Stimulated activated naive CD8-positive, alpha-beta T cell treated with anti-CD3 and anti-CD28 coated beads, Interleukin-15, Interleukin-2, amounts not matched to agents 100 U/mL and 50 U/mL, for 24 hours (primary cell): ENCODE measurements at regions not wholly inside any gene's neighbourhood (a gene's known extent, or its start where the extent isn't known, plus 50 kb on each side); places are given as distances from the start of the nearest gene placed in this dataset.

Experiments used
- ATAC-seq: fragments of 150-1000 bp; cut with Tn5 transposase; one replicate; pipeline ENCODE4 v1.10.0; 2021
- DNase-seq: peaks from one replicate; pipeline ENCODE4 v3.0.0; 2021

GRCh38 chr3:99439892-99440291 is 198.5 kb upstream of the COL8A1 start:
- no peak for DNase-seq
- no peak for ATAC-seq

GRCh38 chr3:99434190-99434589 is 204.2 kb upstream of the COL8A1 start:
- DNase-seq (no peak), ATAC-seq (no peak)

GRCh38 chr3:99430348-99431134 is 207.9 kb upstream of the COL8A1 start:
- ATAC-seq (no peak), DNase-seq (no peak)

- ATAC-seq = no peak
These were observed 208.9 kb upstream of the COL8A1 start for GRCh38 chr3:99429502-99429901.

GRCh38 chr3:99425930-99426329 is 212.5 kb upstream of the COL8A1 start:
- DNase-seq (no peak), ATAC-seq (no peak)

More at GRCh38 chr3:99429502-99429901, 208.9 kb upstream of the COL8A1 start:
- DNase-seq = no peak

- DNase-seq (no peak), ATAC-seq (no peak)
These were observed 219.3 kb upstream of the COL8A1 start for GRCh38 chr3:99419116-99419515.

GRCh38 chr3:99418709-99419108 is 219.7 kb upstream of the COL8A1 start:
- ATAC-seq = no peak
- DNase-seq = no peak

- DNase-seq = no peak
- ATAC-seq = no peak
These were observed 220.2 kb upstream of the COL8A1 start for GRCh38 chr3:99418209-99418635.

GRCh38 chr3:99413504-99413903 is 224.9 kb upstream of the COL8A1 start:
- ATAC-seq = no peak
- DNase-seq = no peak

- no peak for DNase-seq
- no peak for ATAC-seq
These were observed 227.5 kb upstream of the COL8A1 start for GRCh38 chr3:99410789-99411311.

GRCh38 chr3:99409961-99410360 is 228.4 kb upstream of the COL8A1 start:
- DNase-seq = no peak
- no peak for ATAC-seq

- ATAC-seq (no peak), DNase-seq (no peak)
These were observed 231.1 kb upstream of the COL8A1 start for GRCh38 chr3:99407257-99407656.

- ATAC-seq = no peak
- no peak for DNase-seq
These were observed 235.6 kb upstream of the COL8A1 start for GRCh38 chr3:99402755-99403154.

GRCh38 chr3:99400352-99400751 is 238.0 kb upstream of the COL8A1 start:
- DNase-seq (no peak), ATAC-seq (no peak)

- no peak for ATAC-seq
- DNase-seq = no peak
These were observed 241.6 kb upstream of the COL8A1 start for GRCh38 chr3:99396651-99397275.

GRCh38 chr3:99394831-99395778 is 243.3 kb upstream of the COL8A1 start:
- DNase-seq (no peak), ATAC-seq (no peak)

- DNase-seq = no peak
- no peak for ATAC-seq
These were observed 244.4 kb upstream of the COL8A1 start for GRCh38 chr3:99393961-99394360.

- ATAC-seq (no peak), DNase-seq (no peak)
These were observed 249.6 kb upstream of the COL8A1 start for GRCh38 chr3:99388780-99389179.

- DNase-seq = no peak
- ATAC-seq = no peak
These were observed 253.8 kb upstream of the COL8A1 start for GRCh38 chr3:99384596-99384995.

GRCh38 chr3:99376926-99377325 is 261.5 kb upstream of the COL8A1 start:
- DNase-seq = no peak
- ATAC-seq = no peak

- ATAC-seq (no peak), DNase-seq (no peak)
These were observed 264.6 kb upstream of the COL8A1 start for GRCh38 chr3:99373846-99374210.

- ATAC-seq = no peak
- DNase-seq = no peak
These were observed 265.1 kb upstream of the COL8A1 start for GRCh38 chr3:99373088-99373845.
